ENCODE measurements at regions not wholly inside any gene's neighbourhood (a gene's known extent, or its start where the extent isn't known, plus 50 kb on each side); places are given as distances from the start of the nearest gene placed in this dataset.

- H3K36me3 ChIP-seq = no peaks in the 10 kb centered on the region
- no peaks in the 10 kb centered on the region for H3K9me3 ChIP-seq
- no peaks in the 10 kb centered on the region for H3K27me3 ChIP-seq
- TF ChIP-seq CTCF (IDR thresholded peaks at IDR 0.05) = no peak
- TF ChIP-seq POLR2A (IDR thresholded peaks at IDR 0.05) = no peak
- no peak overlapping the region for H3K4me3 ChIP-seq
- no peak for DNase-seq
- no peaks in the 10 kb centered on the region for H3K4me1 ChIP-seq
- no peak overlapping the region for H3K27ac ChIP-seq
Measured at GRCh38 chr2:121004950-121005349, 269.3 kb downstream of the GLI2 start.

- no peaks in the 10 kb centered on the region for H3K27me3 ChIP-seq
- TF ChIP-seq CTCF (IDR thresholded peaks at IDR 0.05) (no peak), POLR2A (IDR thresholded peaks at IDR 0.05) (no peak)
- no peaks in the 10 kb centered on the region for H3K36me3 ChIP-seq
- no peaks in the 10 kb centered on the region for H3K4me1 ChIP-seq
- H3K27ac ChIP-seq = no peak overlapping the region
- DNase-seq = no peak
- H3K9me3 ChIP-seq = no peaks in the 10 kb centered on the region
- no peak overlapping the region for H3K4me3 ChIP-seq
Measured at GRCh38 chr2:121005453-121005852, 269.8 kb downstream of the GLI2 start.

GRCh38 chr2:121006743-121007489, 271.2 kb downstream of the GLI2 start:
- Histone ChIP-seq H3K27me3 (no peaks in the 10 kb centered on the region), H3K36me3 (no peaks in the 10 kb centered on the region), H3K9me3 (no peaks in the 10 kb centered on the region), H3K27ac (no peak overlapping the region), H3K4me1 (no peaks in the 10 kb centered on the region), H3K4me3 (no peak overlapping the region)
- no peak for DNase-seq
- TF ChIP-seq POLR2A (IDR thresholded peaks at IDR 0.05) = no peak
- TF ChIP-seq CTCF (IDR thresholded peaks at IDR 0.05) = no peak

GRCh38 chr2:121007490-121007853, 271.8 kb downstream of the GLI2 start:
- Histone ChIP-seq H3K4me3 (no peak overlapping the region), H3K27me3 (no peaks in the 10 kb centered on the region), H3K9me3 (no peaks in the 10 kb centered on the region), H3K27ac (no peak overlapping the region), H3K36me3 (no peaks in the 10 kb centered on the region), H3K4me1 (no peaks in the 10 kb centered on the region)
- DNase-seq = no peak
- no peak for TF ChIP-seq POLR2A (IDR thresholded peaks at IDR 0.05)
- no peak for TF ChIP-seq CTCF (IDR thresholded peaks at IDR 0.05)

- no peaks in the 10 kb centered on the region for H3K27me3 ChIP-seq
- TF ChIP-seq CTCF (IDR thresholded peaks at IDR 0.05) (no peak), POLR2A (IDR thresholded peaks at IDR 0.05) (no peak)
- H3K4me1 ChIP-seq = no peaks in the 10 kb centered on the region
- H3K9me3 ChIP-seq = no peaks in the 10 kb centered on the region
- DNase-seq = no peak
- no peak overlapping the region for H3K4me3 ChIP-seq
- H3K36me3 ChIP-seq = no peaks in the 10 kb centered on the region
- H3K27ac ChIP-seq = no peak overlapping the region
Measured at GRCh38 chr2:121008975-121009374, 273.3 kb downstream of the GLI2 start.

- no peak overlapping the region for H3K4me3 ChIP-seq
- TF ChIP-seq POLR2A (IDR thresholded peaks at IDR 0.05) (no peak), CTCF (IDR thresholded peaks at IDR 0.05) (no peak)
- H3K4me1 ChIP-seq = no peaks in the 10 kb centered on the region
- H3K9me3 ChIP-seq = no peaks in the 10 kb centered on the region
- no peak for DNase-seq
- no peaks in the 10 kb centered on the region for H3K36me3 ChIP-seq
- no peaks in the 10 kb centered on the region for H3K27me3 ChIP-seq
- no peak overlapping the region for H3K27ac ChIP-seq
Measured at GRCh38 chr2:121010998-121011397, 274.0 kb downstream of the TFCP2L1 start.
